ENCODE measurements at regions not wholly inside any gene's neighbourhood (a gene's known extent, or its start where the extent isn't known, plus 50 kb on each side); places are given as distances from the start of the nearest gene placed in this dataset.
"Not testable (repeated sequence)": the region's sequence is repeated elsewhere in the genome, so short reads cannot be mapped to it uniquely, and the experiment has no call there.

- no peak for DNase-seq (ENCODE audit: low read depth in 2 of 2)
These were observed 408.2 kb upstream of the PITX2 start for GRCh38 chr4:111031001-111031579.

GRCh38 chr4:111031596-111031995 lies 408.7 kb upstream of the PITX2 start:
- DNase-seq (ENCODE audit: low read depth in 2 of 2), result no peak

GRCh38 chr4:111037591-111038360 lies 414.9 kb upstream of the PITX2 start:
- DNase-seq (ENCODE audit: low read depth in 2 of 2), result no peak

GRCh38 chr4:111040904-111041303 lies 418.0 kb upstream of the PITX2 start:
- no peak for DNase-seq (ENCODE audit: low read depth in 2 of 2)

GRCh38 chr4:111043286-111043685 lies 420.4 kb upstream of the PITX2 start:
- no peak for DNase-seq (ENCODE audit: low read depth in 2 of 2)

- no peak for DNase-seq (ENCODE audit: low read depth in 2 of 2)
These were observed 423.1 kb upstream of the PITX2 start for GRCh38 chr4:111045992-111046391.

GRCh38 chr4:111046811-111047210 lies 423.9 kb upstream of the PITX2 start:
- no peak for DNase-seq (ENCODE audit: low read depth in 2 of 2)

- no peak for DNase-seq (ENCODE audit: low read depth in 2 of 2)
These were observed 425.4 kb upstream of the PITX2 start for GRCh38 chr4:111048316-111048715.

- DNase-seq (ENCODE audit: low read depth in 2 of 2), result no peak
These were observed 441.6 kb upstream of the PITX2 start for GRCh38 chr4:111064342-111064993.

GRCh38 chr4:111066001-111066400 lies 443.1 kb upstream of the PITX2 start:
- no peak for DNase-seq (ENCODE audit: low read depth in 2 of 2)

GRCh38 chr4:111066447-111066846 lies 443.6 kb upstream of the PITX2 start:
- DNase-seq (ENCODE audit: low read depth in 2 of 2), result no peak

GRCh38 chr4:111066887-111067286 lies 444.0 kb upstream of the PITX2 start:
- DNase-seq (ENCODE audit: low read depth in 2 of 2), result no peak

- DNase-seq (ENCODE audit: low read depth in 2 of 2), result no peak
These were observed 446.0 kb upstream of the PITX2 start for GRCh38 chr4:111068883-111069282.

GRCh38 chr4:111070390-111070789 lies 447.5 kb upstream of the PITX2 start:
- DNase-seq (ENCODE audit: low read depth in 2 of 2), result no peak

GRCh38 chr4:111074523-111075114 lies 451.7 kb upstream of the PITX2 start:
- DNase-seq (ENCODE audit: low read depth in 2 of 2), result no peak

GRCh38 chr4:111076299-111076698 lies 453.4 kb upstream of the PITX2 start:
- DNase-seq (ENCODE audit: low read depth in 2 of 2), result not testable (repeated sequence)

GRCh38 chr4:111108153-111108552 lies 485.3 kb upstream of the PITX2 start:
- DNase-seq (ENCODE audit: low read depth in 2 of 2), result no peak

- no peak for DNase-seq (ENCODE audit: low read depth in 2 of 2)
These were observed 490.7 kb upstream of the PITX2 start for GRCh38 chr4:111113591-111113990.

GRCh38 chr4:111115881-111116280 lies 493.0 kb upstream of the PITX2 start:
- no peak for DNase-seq (ENCODE audit: low read depth in 2 of 2)

GRCh38 chr4:111120191-111120590 lies 497.3 kb upstream of the PITX2 start:
- DNase-seq (ENCODE audit: low read depth in 2 of 2), result no peak

- DNase-seq (ENCODE audit: low read depth in 2 of 2), result no peak
These were observed 503.5 kb upstream of the PITX2 start for GRCh38 chr4:111126340-111126739.

- no peak for DNase-seq (ENCODE audit: low read depth in 2 of 2)
These were observed 505.0 kb upstream of the PITX2 start for GRCh38 chr4:111127841-111128240.

- DNase-seq (ENCODE audit: low read depth in 2 of 2), result no peak
These were observed 505.4 kb upstream of the PITX2 start for GRCh38 chr4:111128327-111128726.
